Subcutaneous abdominal adipose tissue (tissue), 5 donors: ENCODE measurements at regions not wholly inside any gene's neighbourhood (a gene's known extent, or its start where the extent isn't known, plus 50 kb on each side); places are given as distances from the start of the nearest gene placed in this dataset.

Experiments used
- H3K27ac ChIP-seq: one replicate; pipeline ENCODE4 v1.7.0; 2013; ENCODE audit warnings: low read depth, mild to moderate bottlenecking, inconsistent platforms, low read length, moderate library complexity
- H3K27me3 ChIP-seq, 5 donors: one replicate each; pipeline ENCODE4 v1.7.0; 2013; ENCODE audit warnings: low read length in 5 of 5, inconsistent platforms in 1 of 5; ENCODE audit not compliant: control insufficient read depth in 5 of 5, insufficient read depth in 4 of 5
- H3K36me3 ChIP-seq, 5 donors: one replicate each; pipeline ENCODE4 v1.7.0; 2013; ENCODE audit warnings: low read length in 5 of 5; ENCODE audit not compliant: control insufficient read depth in 5 of 5, insufficient read depth in 5 of 5
- H3K4me1 ChIP-seq, 5 donors: one replicate each; pipeline ENCODE4 v1.7.0; 2013; ENCODE audit warnings: low read length in 5 of 5, mild to moderate bottlenecking in 3 of 5, moderate library complexity in 1 of 5; ENCODE audit not compliant: control insufficient read depth in 5 of 5, insufficient read depth in 5 of 5
- H3K4me3 ChIP-seq, 5 donors: one replicate each; pipeline ENCODE4 v1.7.0; 2013; ENCODE audit warnings: low read length in 5 of 5, low read depth in 1 of 5
- H3K9ac ChIP-seq, 5 donors: one replicate each; pipeline ENCODE4 v1.7.0; 2013; ENCODE audit warnings: low read length in 5 of 5, mild to moderate bottlenecking in 4 of 5, moderate library complexity in 3 of 5
- H3K9me3 ChIP-seq, 5 donors: one replicate each; pipeline ENCODE4 v1.7.0; 2013; ENCODE audit warnings: low read length in 5 of 5; ENCODE audit not compliant: control insufficient read depth in 5 of 5
- donor health status: healthy.
- donor health status: healthy.
- donor health status: healthy.
- donor health status: healthy.
- donor health status: healthy.

DNA sequence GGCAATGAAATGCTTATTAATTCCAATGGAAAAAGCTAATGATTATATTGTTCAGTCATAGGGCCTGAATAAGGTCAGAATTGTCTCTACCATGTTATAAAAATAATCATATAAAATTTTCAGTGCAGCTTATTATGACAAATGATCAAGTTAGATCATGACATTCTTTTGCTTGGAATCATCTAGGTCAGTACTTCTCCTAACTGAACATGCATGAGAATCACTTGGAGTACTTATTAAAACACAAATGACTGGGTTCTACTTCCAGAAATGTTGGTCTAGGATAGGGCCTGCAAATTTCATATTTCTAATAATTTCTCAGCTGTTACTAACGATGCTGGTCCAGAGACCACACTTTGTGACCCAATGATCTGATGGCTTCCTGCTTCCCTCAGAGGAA is 806.0 kb upstream of the ZNF608 start:
- peaks cover 0 to 4% (median 0%) of the 10 kb centered on the region in 5 donors for H3K4me1 ChIP-seq
- no peaks in the 10 kb centered on the region for H3K36me3 ChIP-seq
- H3K27ac ChIP-seq = no peak overlapping the region
- H3K27me3 ChIP-seq = no peaks in the 10 kb centered on the region
- H3K9ac ChIP-seq = no peak overlapping the region
- H3K4me3 ChIP-seq = no peak overlapping the region
- no peaks in the 10 kb centered on the region for H3K9me3 ChIP-seq

DNA sequence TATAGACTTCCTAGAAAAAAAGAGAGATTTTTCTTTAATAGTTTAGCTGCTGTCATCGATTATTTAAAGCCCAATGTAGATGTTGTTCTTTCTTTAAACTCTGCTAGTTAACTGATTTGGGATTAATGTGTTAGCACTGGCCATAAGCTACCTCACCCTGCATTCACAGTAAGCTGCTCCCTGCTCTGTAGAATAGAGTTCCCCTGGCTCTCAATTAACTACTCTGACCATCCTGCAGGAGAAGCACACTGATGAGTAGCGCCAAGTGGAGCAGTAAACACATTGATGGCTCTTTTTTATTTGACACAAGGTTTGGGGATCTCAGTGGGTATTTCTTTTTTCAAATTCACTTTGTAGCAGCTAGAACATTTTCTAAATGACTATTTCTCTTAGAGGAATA is 807.9 kb upstream of the ZNF608 start:
- H3K4me3 ChIP-seq = no peak overlapping the region
- H3K9ac ChIP-seq = no peak overlapping the region
- no peak overlapping the region for H3K27ac ChIP-seq
- peaks cover 0 to 2% (median 0%) of the 10 kb centered on the region in 5 donors for H3K4me1 ChIP-seq
- H3K36me3 ChIP-seq = no peaks in the 10 kb centered on the region
- no peaks in the 10 kb centered on the region for H3K27me3 ChIP-seq
- no peaks in the 10 kb centered on the region for H3K9me3 ChIP-seq

DNA sequence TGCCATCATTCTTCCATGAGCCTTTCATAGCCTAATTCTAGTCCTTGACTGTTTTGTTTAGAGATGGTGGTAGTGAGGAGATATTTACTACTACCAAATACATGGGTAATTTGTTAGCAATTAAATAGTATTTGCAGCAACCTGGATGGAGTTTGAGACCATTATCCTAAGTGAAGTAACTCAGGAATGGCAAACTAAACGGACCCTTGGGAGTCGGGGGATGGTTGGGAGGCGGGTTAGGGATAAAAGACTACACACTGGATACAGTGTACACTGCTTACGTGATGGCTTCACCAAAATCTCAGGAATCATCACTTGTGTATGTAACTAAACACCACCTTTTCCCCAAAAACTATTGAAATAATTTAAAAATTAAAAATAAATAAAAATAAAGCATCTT is 809.2 kb upstream of the ZNF608 start:
- Histone ChIP-seq H3K27me3 (no peaks in the 10 kb centered on the region), H3K9me3 (no peaks in the 10 kb centered on the region), H3K36me3 (no peaks in the 10 kb centered on the region), H3K9ac (no peak overlapping the region), H3K4me3 (no peak overlapping the region), H3K27ac (no peak overlapping the region), H3K4me1 (no peaks in the 10 kb centered on the region)

DNA sequence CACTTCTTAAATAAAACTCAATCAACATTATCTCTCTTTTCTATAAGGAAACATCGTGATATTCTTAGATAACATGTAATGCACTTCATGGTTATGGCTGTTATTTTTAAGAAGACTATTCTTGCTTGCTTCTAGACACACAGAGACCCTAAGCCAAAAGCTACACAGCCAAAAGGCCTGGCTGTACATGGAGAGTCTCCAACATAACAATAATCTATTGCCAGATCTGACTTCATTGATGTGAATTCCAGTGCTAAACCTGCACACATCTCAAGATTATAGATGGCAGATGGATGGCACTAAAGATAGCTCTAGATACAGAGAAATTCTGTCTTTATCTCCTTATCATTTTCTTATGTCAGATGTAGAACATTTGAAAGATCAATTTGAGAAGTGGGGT is 811.6 kb upstream of the ZNF608 start:
- no peaks in the 10 kb centered on the region for H3K36me3 ChIP-seq
- H3K9ac ChIP-seq = no peak overlapping the region
- no peaks in the 10 kb centered on the region for H3K9me3 ChIP-seq
- H3K4me3 ChIP-seq = no peak overlapping the region
- no peaks in the 10 kb centered on the region for H3K27me3 ChIP-seq
- no peaks in the 10 kb centered on the region for H3K4me1 ChIP-seq
- no peak overlapping the region for H3K27ac ChIP-seq

DNA sequence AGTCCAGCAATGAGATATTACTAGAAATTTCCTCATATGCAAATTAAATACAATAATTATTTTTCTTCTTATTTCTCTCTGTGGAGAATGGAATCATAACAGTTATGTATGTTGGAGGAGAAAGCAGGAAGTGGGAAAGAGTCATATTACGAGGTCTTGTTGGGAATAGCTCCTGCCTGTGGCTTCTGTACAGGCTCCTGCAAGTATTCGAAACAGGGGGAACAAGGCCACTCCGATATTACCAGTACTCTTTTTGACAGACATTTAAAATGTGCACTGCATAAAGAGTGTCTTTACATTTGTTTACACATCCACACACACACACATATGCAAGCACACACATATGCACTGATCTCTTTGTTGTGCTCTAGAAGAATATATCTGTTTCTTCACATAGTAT is 812.0 kb upstream of the ZNF608 start:
- Histone ChIP-seq H3K36me3 (no peaks in the 10 kb centered on the region), H3K4me1 (no peaks in the 10 kb centered on the region), H3K9me3 (no peaks in the 10 kb centered on the region), H3K27me3 (no peaks in the 10 kb centered on the region), H3K9ac (no peak overlapping the region), H3K27ac (no peak overlapping the region), H3K4me3 (no peak overlapping the region)

- H3K27me3 ChIP-seq = no peaks in the 10 kb centered on the region
Observed at GRCh38 chr5:125559296-125559695, 812.9 kb upstream of the ZNF608 start.

DNA sequence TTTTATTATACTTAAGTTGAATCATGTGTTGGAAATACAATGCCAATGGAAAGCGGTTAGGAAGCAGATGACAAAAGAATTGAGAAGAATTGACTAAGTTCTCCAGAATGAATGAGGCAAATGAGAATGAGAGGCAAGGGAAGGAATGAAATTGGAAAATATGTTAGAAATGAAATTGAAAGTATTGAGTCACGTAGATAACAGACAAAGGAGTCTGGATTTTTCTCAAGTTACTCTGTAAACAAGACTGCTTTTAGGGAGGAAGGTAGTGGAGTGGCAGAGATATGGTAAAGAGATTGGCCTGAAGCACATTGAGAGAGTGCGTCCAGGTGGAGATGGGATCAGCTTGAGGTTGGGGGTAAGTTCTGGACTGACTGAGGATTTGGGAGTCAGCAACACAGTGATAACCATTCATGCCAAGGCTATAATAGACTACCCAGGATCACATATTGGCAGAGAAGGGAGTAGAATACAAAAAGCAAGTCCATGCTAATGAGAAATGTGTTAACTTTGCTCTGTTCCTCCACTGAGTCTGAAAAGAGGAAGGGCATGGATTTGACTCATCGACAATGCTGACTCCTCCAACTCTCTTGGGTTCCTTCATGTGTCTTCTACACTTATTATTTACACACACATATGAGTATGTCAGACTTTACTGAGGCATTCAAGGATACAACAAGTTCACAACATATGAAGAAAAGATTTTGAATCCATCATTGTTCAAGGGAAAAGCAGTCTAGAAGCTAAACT is 814.2 kb upstream of the ZNF608 start:
- Histone ChIP-seq H3K27me3 (no peaks in the 10 kb centered on the region), H3K27ac (no peak overlapping the region), H3K9ac (no peak overlapping the region), H3K9me3 (no peaks in the 10 kb centered on the region), H3K4me1 (no peaks in the 10 kb centered on the region), H3K36me3 (no peaks in the 10 kb centered on the region), H3K4me3 (no peak overlapping the region)

More at GRCh38 chr5:125559296-125559695, 812.9 kb upstream of the ZNF608 start:
- Histone ChIP-seq H3K36me3 (no peaks in the 10 kb centered on the region), H3K9me3 (no peaks in the 10 kb centered on the region), H3K9ac (no peak overlapping the region), H3K4me1 (no peaks in the 10 kb centered on the region), H3K27ac (no peak overlapping the region), H3K4me3 (no peak overlapping the region)

GRCh38 chr5:125564317-125564975 is 818.0 kb upstream of the ZNF608 start:
- H3K27me3 ChIP-seq = no peaks in the 10 kb centered on the region

GRCh38 chr5:125574491-125575044 is 828.1 kb upstream of the ZNF608 start:
- Histone ChIP-seq H3K27ac (no peak overlapping the region), H3K9me3 (no peaks in the 10 kb centered on the region), H3K9ac (no peak overlapping the region), H3K36me3 (no peaks in the 10 kb centered on the region), H3K27me3 (no peaks in the 10 kb centered on the region), H3K4me3 (no peak overlapping the region), H3K4me1 (no peaks in the 10 kb centered on the region)

More at GRCh38 chr5:125564317-125564975, 818.0 kb upstream of the ZNF608 start:
- no peaks in the 10 kb centered on the region for H3K9me3 ChIP-seq
- no peak overlapping the region for H3K9ac ChIP-seq
- H3K27ac ChIP-seq = no peak overlapping the region
- H3K36me3 ChIP-seq = no peaks in the 10 kb centered on the region
- no peaks in the 10 kb centered on the region for H3K4me1 ChIP-seq
- no peak overlapping the region for H3K4me3 ChIP-seq

GRCh38 chr5:125575171-125575890 is 828.9 kb upstream of the ZNF608 start:
- no peak overlapping the region for H3K9ac ChIP-seq
- no peak overlapping the region for H3K27ac ChIP-seq
- H3K9me3 ChIP-seq = no peaks in the 10 kb centered on the region
- no peak overlapping the region for H3K4me3 ChIP-seq
- H3K4me1 ChIP-seq = no peaks in the 10 kb centered on the region
- H3K27me3 ChIP-seq = no peaks in the 10 kb centered on the region
- no peaks in the 10 kb centered on the region for H3K36me3 ChIP-seq
